ENCODE measurements at regions not wholly inside any gene's neighbourhood (a gene's known extent, or its start where the extent isn't known, plus 50 kb on each side); places are given as distances from the start of the nearest gene placed in this dataset.

GRCh38 chr15:96390986-96391385 is 60.5 kb downstream of the NR2F2 start:
- no peak for DNase-seq (ENCODE audit: low read depth, low spot score)

GRCh38 chr15:96392380-96393208 is 62.1 kb downstream of the NR2F2 start:
- no peak for DNase-seq (ENCODE audit: low read depth, low spot score)

GRCh38 chr15:96393209-96393513 is 62.7 kb downstream of the NR2F2 start:
- no peak for DNase-seq (ENCODE audit: low read depth, low spot score)

GRCh38 chr15:96395687-96396086 is 65.2 kb downstream of the NR2F2 start:
- no peak for DNase-seq (ENCODE audit: low read depth, low spot score)

- no peak for DNase-seq (ENCODE audit: low read depth, low spot score)
Observed at GRCh38 chr15:96398776-96399175, 68.3 kb downstream of the NR2F2 start.

DNA sequence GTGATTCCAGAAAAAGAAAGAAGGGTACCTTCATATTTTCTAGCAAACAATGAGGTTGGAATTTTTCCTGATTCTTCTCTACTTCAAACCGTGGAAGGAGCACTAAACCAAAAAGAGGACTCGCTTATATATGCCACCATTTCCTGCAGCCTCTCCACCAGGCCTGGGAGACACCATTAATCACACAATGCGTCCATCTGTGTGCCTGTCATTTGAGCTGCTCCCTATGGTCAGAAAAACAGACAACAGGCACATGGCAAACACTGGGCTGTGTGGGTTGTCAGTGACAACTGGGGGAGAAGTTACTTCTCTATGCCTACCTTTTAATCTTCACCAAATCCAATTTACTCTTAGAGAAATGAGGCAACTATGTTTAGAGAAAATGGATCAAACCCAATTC is 71.9 kb downstream of the NR2F2 start:
- DNase-seq (ENCODE audit: low read depth, low spot score), result no peak

DNA sequence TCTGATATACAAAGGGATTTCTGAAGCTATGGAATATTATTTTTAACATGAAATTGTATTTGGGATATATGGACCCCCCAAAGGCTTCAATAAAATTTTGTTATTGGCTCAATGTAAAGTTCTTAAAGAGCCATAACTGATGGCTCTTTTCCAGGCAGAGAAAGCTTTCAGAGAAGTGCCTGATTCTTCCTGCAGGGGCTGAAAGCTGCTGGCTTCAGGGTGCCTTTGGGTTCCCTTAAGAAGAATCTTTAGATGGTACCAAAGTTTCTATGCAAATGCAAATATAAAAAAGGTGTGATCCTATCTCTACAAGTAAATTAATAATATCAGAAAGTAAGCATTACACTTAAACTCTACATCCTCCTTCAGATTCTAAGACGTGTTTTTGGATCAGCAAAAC is 72.6 kb downstream of the NR2F2 start:
- no peak for DNase-seq (ENCODE audit: low read depth, low spot score)

- DNase-seq (ENCODE audit: low read depth, low spot score), result no peak
Observed at GRCh38 chr15:96403932-96404331, 73.4 kb downstream of the NR2F2 start.

GRCh38 chr15:96404560-96404959 is 74.1 kb downstream of the NR2F2 start:
- no peak for DNase-seq (ENCODE audit: low read depth, low spot score)

GRCh38 chr15:96406291-96406690 is 75.8 kb downstream of the NR2F2 start:
- DNase-seq (ENCODE audit: low read depth, low spot score), result no peak

DNA sequence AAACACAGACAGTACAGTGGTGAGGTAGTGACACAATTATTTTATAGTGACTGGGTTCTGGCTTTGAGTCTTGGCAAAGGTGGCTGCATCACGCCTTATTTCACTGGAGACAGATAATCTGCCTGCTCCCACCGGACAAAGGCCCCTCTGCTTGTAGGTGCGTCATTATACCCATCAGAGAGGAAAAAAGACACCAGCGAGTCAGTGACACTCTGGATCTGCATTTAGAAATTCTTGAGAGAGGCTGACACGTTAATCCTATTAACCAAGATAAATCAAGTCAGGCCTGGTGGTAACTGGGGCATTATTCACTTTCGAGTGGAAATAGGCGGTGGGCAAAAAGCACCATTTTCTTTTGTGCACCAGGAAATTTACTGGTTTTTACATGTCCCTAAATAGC is 76.2 kb downstream of the NR2F2 start:
- DNase-seq (ENCODE audit: low read depth, low spot score), result no peak

DNA sequence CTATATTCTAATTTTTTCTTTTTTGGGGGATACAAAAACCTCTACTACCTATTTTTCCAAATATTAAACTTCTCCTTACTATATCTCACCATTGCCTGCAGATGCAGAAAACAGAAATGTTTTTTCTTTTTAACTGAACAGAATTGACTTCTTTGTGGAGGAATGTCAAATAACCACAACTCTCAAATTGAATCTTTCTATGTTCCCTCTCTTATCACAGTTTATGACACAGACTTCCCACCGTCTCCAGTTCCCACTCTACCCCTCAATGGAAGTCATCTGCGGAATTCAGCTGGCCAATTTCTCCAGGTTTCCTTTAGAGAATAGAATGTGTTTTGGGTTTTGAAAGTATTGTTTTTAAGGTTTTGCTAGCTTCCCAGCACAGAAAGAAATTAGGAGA is 77.0 kb downstream of the NR2F2 start:
- no peak for DNase-seq (ENCODE audit: low read depth, low spot score)

GRCh38 chr15:96408591-96409183 is 78.2 kb downstream of the NR2F2 start:
- DNase-seq (ENCODE audit: low read depth, low spot score), result no peak

GRCh38 chr15:96409215-96410138 is 79.0 kb downstream of the NR2F2 start:
- DNase-seq (ENCODE audit: low read depth, low spot score), result no peak

DNA sequence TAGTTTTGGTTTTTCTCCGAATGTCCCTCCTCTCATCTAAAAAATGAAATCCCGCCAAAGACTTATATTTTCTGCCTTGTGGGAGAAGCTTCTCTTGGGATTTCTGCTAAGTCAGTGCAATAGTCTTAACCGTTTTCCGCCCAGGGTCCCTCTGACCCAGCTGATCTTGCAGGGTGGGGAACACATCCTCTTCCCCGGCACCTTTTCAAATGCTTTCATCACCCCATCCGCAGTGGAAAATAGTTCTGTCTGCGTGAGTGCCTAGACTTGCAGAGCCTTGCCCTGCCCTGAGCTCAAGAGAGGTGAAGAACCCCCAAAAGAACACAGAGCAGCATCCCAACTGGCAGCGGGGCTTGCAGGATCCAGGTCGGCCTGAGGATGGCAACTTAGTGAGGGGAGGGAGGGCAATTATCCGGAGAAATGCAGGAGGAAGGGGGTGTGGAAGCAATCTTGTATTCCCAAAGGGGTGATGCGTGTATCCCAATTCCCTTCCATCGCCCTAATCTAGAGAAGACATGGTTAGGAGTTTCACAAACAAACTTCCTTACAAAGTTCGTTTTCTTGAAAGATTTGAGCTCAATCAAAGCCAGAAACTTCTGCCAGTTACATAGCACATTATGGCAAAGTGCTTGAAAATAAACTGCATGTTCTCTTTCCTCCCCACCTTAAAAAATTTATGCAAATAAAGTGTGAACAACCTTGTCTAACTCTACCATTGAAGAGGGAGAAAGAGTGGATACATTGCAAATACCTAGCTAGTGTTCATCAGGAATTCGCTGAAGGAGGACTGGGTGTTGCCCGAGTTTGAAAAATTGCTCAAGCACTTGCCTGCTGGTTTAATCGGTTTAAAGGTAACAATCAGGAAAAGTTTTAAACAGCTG is 79.9 kb downstream of the NR2F2 start:
- DNase-seq (ENCODE audit: low read depth, low spot score), result no peak

- no peak for DNase-seq (ENCODE audit: low read depth, low spot score)
Observed at GRCh38 chr15:96411056-96412031, 80.8 kb downstream of the NR2F2 start.

- no peak for DNase-seq (ENCODE audit: low read depth, low spot score)
Observed at GRCh38 chr15:96412045-96412905, 81.8 kb downstream of the NR2F2 start.

- no peak for DNase-seq (ENCODE audit: low read depth, low spot score)
Observed at GRCh38 chr15:96412906-96413231, 82.4 kb downstream of the NR2F2 start.

DNA sequence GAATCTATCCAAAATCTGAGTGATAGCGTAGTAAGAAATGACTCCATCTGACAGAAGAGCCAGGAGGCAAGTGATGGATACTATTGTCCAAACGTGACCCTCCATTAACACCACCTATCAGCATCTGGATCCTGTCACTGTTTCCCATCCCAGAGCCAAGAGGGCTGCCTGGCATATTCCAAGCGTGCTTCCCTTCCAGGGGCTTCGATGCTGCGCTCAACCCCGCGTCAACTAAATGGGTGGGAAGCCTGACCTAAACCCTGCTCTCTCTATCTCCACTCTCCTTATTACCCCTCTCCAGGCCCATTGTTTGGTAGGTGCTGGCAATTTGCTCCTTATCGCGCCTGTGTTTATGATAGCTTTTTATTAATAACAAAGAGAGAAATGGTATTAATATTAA is 83.2 kb downstream of the NR2F2 start:
- DNase-seq (ENCODE audit: low read depth, low spot score), result no peak

DNA sequence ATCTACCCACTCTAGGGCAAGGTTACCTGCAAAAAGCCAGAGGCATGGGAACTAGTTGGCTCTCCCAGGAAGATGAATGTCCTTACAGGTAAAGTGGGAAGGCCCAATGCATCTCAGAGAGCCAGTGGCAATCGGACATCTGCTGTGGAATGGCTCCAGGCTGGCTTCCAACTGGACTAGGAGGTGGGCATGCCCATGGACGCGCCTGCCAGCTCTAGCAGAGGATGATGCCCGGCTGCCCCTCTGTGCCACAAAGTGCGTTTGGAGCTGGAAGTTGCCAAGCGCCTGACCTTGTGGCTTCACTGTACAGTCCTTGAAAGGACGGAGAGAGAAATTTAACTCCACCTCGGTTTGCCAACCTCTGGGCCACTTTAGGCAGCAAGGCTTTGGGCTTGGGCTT is 84.4 kb downstream of the NR2F2 start:
- DNase-seq (ENCODE audit: low read depth, low spot score), result no peak
